Activated CD4-positive, alpha-beta T cell treated with anti-CD3 and anti-CD28 coated beads, Interleukin-2, amount 50 U/mL, for 16 hours (primary cell): ENCODE measurements at regions not wholly inside any gene's neighbourhood (a gene's known extent, or its start where the extent isn't known, plus 50 kb on each side); places are given as distances from the start of the nearest gene placed in this dataset.

Experiments
- DNase-seq: peaks from one replicate; pipeline ENCODE4 v3.0.0-alpha.2; 2020

DNA sequence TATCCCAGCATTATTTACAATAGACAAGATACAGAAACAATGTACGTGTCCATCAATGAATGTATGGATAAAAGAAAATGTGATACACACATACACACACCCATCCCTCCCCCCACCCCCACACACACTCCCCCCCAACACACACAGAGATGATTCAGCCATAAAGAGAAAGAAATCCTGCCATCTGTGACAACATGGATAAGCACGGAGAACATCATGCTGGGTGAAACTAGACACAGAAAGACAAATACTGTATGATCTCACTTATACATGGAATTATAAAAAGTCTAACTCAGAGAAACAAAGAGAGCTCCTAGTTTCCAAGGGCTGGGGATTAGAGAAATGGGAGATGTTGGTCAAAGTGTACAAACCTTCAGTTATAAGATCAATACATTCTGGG, 104.8 kb upstream of the LY86 start:
- DNase-seq = no peak

DNA sequence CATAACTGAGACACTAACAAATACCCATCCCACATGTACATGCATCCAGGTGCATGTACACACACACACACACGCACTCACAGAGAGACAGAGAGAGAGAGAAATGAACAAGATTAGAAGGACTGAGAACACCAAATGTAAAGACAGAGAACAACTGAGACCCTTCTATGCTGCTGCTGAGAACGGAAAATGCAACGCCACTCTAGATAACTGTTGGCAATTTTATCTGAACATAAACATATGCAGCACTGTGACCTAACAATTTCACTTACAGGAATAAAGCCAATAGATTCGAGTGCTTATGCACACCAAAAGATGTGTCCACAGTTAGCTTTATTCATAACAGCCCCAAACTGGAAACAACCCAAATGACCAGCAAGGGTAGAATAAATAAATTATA, 103.8 kb upstream of the LY86 start:
- no peak for DNase-seq

DNA sequence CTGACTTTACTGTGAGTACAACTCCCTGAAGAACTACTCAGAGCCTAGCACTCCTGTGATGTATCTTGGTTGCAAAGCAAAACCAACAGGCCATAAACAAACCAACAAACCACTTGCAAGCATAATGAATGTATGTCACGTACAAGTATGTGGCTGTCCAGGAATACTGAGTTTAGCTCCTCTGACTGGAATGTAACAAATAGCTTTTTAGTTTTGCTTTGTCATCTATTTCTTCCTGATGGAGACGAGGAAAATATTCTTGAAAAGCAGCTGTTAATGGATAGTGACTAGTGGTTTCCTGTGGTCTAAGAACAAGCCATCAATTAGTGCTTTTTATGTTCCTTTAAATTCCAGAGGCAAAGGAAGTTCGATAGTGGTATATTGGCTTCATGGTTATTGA, 101.9 kb upstream of the LY86 start:
- no peak for DNase-seq

DNA sequence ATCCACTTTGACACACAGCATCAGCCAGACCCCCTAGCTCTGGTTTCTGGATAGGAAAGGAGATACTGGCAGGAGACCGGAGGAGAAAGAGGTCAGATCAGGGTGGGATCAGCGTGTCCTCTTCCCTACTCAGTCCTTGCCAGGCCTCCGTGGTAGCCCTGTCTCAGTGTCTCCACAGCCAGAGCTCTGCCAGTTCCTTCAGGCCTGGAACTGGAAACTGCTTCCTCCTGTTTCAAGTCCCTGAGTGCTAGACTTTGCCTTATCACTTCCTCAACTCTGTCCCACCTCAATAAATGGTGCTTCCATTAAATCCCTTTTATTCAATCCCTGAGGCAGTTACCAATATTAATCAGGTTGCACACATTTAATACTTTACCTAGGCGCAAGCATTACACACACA, 96.8 kb upstream of the LY86 start:
- DNase-seq = no peak

DNA sequence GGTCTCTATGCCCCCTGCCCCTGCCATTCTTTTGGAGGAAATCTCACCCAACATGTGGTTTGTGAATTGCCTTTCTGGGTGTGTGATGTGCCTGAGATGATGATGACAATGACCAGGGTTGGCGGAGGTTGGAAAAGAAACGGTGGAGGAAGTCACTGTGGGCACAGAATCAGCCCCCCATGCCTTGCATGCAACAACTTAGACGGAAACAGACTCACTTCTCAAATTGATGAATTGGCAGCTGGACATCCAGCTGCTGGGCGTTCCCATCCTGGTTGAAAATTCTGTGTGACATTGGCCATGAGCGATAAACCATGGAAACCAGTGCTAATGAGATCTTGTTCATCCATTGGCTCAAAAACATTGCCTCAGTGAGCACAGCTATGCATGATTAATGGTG, 95.8 kb upstream of the LY86 start:
- DNase-seq = no peak

DNA sequence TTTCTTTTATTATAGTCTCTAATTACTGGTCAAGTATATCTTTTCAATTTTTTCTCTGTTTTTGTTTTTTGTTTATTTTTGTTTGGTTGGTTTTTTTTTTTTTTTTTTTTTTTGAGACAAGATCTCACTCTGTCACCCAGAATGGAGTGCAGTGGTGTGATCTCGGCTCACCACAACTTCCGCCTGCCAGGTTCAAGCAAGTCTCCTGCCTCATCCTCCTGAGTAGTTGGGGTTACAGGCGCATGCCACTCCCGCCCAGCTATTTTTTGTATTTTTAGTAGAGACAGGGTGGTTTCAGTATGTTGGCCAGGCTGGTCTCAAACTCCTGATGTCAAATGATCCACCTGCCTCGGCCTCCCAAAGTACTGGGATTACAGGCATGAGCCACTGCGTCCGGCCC, 94.4 kb upstream of the LY86 start:
- DNase-seq = peak; percentile 10

DNA sequence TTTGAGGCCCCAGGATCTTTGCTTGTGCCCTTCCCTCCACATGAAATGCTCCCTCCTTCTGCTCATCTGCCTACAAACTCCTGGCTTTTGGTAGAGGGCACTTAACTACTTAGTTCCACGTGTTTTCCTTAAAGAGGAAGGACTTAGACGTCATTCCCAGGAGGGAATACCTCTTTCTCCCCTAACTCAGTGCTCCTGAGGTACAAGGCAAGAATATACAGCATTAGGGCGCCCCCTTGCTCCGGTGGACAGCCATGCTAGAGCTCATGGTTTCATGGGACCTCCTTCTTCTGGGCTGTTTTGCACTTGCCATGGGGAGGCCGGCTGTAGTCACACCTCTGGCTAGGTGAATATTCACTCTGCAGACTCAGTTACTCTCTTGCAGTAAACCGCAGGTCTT, 93.8 kb upstream of the LY86 start:
- peak; percentile 27 for DNase-seq

DNA sequence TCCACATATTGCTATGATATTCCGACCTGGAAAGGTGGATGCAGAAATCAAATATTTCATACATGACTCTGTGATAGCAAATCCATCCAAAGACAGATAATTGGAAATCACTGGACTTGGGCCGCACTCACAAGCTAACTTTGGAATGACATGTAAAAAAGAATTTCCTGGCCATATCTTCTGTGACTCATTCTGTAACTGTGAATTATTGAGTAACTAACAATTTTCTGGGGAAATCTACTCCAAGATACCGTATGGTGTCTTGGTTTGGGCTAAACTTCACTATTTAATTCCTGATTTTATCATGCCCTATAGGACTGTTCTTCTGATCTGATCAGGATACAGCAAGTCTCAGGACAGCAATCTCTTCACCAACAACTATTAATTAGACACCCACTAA, 92.7 kb upstream of the LY86 start:
- DNase-seq = no peak

DNA sequence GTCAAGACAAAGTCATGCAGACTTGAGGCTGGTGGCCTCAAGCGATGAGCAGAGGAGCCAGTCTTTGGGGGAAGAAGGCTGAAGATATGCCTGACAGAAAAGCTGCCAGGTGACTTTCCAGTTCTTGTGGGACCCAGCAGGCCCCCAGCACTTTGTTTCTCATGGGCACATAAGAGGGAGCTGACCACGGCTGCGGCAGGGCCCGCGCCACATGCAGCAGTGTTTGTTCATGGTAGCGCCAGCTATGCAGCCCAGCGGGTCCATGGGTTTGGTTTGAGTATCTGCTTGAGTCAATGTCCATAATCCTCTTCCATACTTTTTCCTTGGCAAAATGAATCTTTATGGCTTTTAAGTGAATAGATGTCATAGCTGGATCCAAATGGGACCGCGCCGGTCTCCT, 91.0 kb upstream of the LY86 start:
- DNase-seq = no peak

DNA sequence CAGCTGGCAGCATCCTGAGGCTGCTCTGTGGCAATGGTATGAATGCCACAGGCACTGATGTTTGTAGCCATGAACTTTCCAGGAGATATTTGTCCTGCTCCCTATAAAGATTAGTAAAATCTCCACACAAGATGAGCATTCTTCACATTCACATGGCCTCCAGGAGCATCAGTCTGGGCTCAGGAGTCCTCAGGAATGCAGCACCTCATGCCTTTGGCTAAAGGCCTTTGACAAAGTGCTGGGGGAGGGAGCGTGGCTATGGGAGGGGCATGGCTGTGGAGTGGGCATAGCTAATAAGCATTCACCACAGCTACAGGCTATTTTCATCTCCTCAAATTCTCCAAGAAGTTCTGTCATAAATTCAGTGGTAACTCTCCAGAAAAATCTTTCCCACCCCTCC, 90.5 kb upstream of the LY86 start:
- DNase-seq = no peak

DNA sequence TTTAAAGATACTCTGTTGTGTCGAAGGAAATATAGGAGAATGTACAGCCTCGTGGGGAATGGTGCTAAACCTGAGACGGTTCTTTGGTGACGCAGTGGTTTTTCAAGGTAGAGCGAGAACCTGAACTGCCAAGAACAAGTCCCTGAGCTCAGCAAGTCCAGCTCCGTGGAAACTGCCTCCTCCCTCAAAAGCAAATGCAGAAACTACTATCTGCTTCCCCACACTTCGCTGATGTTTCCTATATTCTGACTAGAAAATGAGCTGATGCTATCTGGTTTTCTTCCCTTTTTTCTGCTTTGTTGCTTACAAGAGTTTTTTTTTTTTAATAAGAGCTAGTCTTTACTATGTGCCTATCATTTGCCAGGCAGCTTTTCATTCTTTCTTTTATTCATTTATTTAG, 85.3 kb upstream of the LY86 start:
- no peak for DNase-seq

DNA sequence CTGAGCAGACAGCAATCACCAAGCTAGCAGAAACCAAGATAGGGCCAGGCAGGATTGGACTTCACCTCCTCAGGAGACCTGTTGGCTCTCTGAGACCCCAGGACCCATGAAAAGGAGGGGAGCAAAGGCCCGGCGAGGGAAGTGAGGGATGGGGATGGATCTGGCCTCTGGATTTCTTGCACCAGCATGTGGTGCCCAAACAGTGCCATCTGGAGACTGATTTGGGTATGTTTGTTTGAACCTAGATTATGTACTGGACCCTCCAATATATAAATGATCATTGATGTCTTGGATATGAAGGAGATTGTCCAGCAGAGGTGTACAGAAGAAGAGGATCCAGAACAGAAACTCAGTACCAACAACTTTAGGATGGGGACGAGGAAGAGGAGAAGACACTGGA, 83.4 kb upstream of the LY86 start:
- DNase-seq = no peak

DNA sequence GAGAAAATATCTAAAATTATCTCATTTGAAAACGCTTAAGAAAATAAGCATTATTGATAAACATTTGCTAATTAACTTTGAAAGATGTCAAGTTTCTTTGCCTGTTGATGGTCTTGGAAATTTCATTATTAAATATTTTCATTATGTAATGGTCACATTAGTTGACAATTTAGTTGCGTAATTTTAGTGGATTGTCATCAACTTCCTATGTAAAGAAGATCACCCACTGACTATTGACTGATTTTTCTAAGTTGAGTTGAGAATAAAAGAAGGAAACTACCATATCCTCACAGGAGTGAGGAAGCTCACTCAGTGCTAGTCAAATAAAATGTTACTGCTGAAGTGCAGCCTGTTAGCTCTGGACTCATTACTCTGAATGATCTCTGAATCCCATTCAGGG, 79.9 kb upstream of the LY86 start:
- no peak for DNase-seq

DNA sequence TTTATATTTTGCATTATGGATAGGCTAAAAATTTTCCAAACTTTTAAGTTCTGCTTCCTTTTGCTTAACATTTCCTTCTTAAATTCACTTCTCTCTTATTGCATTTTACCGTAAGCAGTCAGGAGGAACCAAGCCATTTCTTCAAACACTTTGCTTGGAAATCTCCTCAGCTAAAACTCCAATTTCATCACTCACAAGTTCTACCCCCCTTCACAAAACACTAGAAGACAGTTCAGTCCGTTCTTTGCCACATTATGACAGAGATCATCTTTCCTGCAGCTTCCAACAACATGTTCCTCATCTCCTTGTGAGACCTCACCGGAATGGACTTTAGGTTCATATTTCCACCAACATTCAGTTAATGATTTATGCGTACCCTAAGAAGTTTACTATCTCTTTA, 79.2 kb upstream of the LY86 start:
- no peak for DNase-seq

DNA sequence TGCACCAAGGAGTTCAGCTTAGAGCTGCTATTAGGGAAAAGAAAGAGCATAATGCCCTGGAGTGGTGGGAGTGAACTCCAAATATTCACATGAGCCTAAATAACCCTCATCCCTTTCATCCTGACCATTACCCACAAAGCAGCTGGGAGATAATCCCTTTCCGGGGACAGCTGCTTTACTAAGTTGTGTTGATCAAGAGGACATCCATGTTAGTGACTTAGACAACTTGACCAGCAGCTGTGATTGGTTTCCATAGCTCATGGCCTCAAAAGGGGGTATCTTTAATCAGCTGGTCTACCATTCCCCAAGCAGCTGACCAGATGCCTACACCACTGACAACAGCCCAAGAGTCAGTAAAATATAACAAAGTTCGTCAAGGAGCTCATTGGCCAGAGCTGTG, 75.8 kb upstream of the LY86 start:
- DNase-seq = no peak

DNA sequence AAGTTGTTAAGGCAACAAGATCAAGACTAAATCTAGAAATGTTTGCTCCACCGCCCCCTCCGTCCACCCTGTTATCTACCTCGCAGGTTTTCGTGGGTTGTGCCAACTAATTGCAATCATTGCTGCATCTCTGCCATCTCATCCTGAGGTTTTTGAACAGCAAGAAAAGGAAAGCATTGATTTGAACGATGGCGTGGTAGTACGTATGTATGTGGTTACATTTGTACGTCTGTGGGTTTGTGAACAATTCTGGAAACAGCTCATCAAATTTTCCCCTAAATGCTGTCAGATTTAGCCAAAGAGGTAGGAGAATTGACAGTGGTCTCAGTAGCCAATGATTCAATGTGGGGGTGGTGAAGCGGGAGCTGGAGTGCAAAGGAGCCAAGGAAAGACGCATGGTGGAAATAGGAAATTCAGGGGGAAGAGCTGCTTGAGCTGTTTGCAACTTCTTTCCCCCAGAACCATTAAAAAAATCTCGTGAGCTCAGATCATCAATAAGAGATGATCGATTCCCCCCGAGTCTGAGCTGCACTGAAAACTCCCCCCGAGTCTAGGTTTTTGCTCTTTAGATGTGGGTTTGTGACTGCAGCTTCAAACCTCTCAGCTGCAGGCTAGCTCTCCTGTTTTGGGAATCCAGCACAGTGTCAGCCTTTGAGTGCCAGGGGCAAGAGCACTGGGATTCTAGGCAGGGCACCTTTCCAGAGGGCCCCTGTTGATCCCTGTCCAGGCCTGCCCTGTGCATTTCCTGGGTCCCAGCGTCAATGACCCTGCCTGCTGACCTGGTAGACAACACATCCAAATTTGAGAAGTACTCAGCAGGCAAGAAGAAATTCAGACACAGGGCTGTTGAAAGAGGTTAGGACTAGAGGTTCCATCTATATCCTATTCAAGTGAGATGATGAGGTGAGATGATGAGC, 72.6 kb upstream of the LY86 start:
- peak; percentile 91 for DNase-seq

DNA sequence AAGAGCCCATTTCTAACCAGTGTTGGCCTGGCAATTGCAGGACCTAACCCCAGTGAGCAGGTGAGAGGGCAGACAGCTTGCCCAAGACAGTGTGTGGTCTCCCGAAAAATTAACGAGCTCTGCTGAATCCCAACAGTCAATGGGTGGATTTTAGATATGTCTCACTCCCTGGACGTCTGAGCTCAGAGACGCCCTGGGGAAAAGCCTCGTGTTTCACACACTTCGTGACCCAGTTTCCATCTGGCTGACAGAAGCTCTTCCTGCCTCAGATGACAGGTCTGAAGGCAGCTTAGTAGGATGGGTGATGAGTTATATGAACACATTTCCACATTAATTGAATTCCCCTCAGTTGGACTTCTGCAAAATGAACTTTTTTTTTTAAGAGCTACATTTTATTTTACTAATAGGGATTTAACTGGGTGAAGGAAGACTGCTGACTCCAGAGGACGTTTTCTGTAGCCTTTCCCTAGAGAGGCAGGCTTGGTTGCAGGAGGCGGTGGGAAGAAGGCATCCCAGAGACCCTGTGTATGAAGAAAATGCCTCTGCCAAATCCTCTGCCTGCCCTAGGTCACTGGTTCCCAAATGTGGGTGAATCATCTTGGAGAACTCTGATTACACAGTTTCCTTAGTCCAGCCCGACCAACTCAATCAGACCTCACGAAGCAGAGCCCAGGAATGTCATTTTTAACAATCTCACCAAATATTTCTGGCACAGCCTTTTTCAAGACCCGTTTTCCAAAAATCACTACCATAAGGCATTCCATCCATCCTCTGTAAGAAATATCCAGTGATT, 71.7 kb upstream of the LY86 start:
- peak; percentile 17 for DNase-seq

DNA sequence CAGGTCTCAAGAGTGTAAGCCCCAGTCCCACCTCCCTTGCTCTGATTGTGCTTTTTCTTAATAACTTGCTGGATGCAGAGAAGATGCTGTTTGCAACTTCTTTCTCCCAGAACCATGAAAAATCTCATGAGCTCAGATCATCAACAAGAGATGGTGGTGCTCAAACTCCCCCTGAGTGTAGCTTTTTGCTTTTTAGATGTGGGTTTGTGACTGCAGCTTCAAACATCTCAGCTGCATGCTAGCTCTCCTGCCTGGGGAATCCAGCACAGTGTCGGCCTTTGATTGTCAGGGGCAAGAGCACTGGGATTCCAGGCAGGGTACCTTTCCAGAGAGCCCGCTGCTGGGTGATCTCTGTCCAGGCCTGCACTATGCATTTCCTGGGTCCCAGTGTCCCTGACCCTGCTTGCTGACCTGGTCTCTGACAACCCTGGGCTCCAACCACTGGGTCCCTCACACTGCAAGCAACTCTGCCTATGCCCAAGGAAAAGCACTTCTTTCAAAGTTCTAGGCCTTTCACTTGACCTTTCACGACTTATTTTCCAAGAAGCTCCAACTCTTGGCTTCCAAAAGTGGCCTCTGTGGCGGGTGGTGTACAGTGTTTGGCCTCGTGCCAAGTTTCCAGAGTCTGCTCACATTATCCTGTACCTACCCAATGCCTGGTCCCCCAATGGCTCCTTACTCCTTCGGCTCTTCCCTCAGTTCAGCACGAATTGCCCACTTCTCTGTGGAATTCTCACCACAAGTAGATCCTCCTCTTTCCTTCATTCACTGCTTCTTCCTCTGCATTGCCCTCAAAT, 69.7 kb upstream of the LY86 start:
- DNase-seq = no peak

DNA sequence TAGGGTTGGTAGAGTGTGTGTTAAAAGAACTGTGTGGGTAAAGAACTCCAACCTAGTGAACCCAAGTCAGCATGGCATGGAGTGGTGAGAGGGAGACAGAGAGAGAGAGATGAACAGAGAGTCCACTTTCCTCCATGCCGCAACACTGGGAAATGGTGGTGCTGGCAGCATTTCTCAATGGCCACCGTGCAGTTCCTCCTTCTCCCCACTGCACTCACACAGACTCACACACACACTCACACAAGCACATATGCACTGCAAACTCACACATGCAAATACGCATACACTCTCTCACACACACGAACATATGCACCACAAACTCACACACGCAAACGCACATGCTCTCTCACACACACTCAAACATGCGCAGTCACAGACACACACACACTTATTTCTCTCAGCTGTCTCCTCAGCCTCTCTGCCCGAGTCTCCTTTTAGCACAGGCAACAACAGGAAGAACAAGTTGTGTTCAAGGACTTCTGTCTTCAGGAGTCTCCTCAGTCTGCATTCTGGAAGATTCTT, 66.5 kb upstream of the LY86 start:
- no peak for DNase-seq

DNA sequence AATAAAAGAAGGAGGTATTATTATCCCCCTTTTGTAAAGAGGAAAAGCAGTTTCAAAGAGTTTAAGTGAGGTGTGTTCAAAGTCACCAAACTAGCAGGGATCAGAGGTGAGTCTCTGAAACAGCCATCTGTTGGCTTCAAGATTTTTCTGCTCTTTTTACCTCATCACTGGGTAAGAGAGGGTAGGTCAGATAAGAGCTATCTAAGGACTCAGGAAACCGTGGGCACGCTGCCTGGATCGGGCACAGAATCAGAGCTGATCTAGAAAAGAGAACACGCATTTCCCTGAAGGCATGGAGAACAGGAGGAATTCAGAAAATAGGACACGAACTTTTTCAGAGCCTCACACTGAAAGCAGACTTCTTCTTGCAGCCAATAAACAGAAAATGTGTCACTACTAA, 65.8 kb upstream of the LY86 start:
- no peak for DNase-seq

DNA sequence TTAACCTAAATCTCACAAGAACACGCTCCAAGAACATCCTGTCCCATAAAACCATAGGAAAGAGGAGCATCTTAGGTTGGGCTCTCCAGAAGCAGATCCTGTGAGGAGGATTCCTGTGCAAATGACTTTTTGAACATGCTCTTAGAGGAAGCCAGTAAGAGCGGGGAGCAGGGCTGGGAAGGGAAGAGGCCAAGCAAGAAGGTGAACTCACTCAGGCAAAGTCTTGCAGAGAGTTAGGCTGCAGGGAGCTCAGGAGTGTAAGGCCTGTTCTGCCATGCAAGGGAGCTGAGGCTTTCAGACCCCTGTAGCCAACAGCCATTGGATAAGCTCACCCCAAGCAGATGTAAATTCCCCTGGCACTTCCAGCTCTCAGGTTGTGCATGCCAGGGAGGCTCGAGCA, 63.6 kb upstream of the LY86 start:
- DNase-seq = no peak

DNA sequence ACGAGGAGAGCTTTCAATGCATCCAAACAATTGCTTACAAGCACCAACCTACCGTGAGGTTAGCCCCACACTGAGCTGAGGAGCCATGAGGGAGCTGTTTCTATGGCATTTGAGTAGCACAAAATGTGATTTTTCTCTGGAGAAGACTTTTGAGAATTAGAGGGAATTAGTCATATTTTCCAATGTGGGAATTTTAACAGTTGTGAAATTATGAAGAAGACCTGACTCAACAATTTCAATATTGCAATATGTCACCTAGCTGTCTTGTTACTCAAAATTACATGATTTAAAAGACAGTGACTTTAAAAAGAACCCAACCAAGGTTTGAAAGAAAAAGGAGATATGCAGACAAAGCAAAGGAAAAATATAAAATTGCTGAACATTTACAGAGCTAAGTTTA, 62.6 kb upstream of the LY86 start:
- no peak for DNase-seq

DNA sequence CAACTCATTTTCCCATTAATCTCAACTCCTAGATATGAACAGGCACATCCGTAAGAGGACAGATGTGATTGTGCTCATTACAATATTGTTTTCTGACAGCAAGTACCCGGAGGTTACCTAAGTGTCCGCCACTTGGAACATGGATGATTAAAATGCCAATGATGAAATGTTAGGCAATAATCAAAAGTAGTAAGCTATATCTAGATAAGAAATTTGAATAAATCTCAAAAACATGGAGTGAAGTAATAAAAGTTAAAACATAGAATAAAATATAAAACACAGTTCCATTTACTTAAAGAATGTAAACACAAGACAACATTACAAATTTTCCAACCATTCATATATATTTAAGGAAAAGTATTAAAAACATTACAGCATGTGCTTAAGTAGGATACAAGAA, 59.2 kb upstream of the LY86 start:
- no peak for DNase-seq
